T-helper 2 cell (primary cell): ENCODE measurements at regions not wholly inside any gene's neighbourhood (a gene's known extent, or its start where the extent isn't known, plus 50 kb on each side); places are given as distances from the start of the nearest gene placed in this dataset.

Source experiments
- DNase-seq, 5 experiments: peaks; one replicate each; pipeline versions ENCODE4 v3.0.0 to v3.0.0-alpha.2; 2012 to 2022

GRCh38 chr22:49427941-49428340 is 399.7 kb downstream of the BRD1 start:
- DNase-seq: no peak

- no peak for DNase-seq
Measured at GRCh38 chr22:49427341-49427740, 400.3 kb downstream of the BRD1 start.

- DNase-seq: no peak
Measured at GRCh38 chr22:49426618-49427266, 400.9 kb downstream of the BRD1 start.

GRCh38 chr22:49426098-49426497 is 401.6 kb downstream of the BRD1 start:
- DNase-seq: no peak

- no peak for DNase-seq
Measured at GRCh38 chr22:49425356-49425755, 402.3 kb downstream of the BRD1 start.

GRCh38 chr22:49424893-49425270 is 402.8 kb downstream of the BRD1 start:
- no peak for DNase-seq

- no peak for DNase-seq
Measured at GRCh38 chr22:49423125-49423650, 404.5 kb downstream of the BRD1 start.

- DNase-seq: no peak
Measured at GRCh38 chr22:49422701-49423100, 405.0 kb downstream of the BRD1 start.

- no peak for DNase-seq
Measured at GRCh38 chr22:49420651-49421050, 407.0 kb downstream of the BRD1 start.

GRCh38 chr22:49419661-49420060 is 408.0 kb downstream of the BRD1 start:
- no peak for DNase-seq

- no peak for DNase-seq
Measured at GRCh38 chr22:49418943-49419342, 408.7 kb downstream of the BRD1 start.

GRCh38 chr22:49418341-49418894 is 409.3 kb downstream of the BRD1 start:
- no peak for DNase-seq

GRCh38 chr22:49417833-49418232 is 409.8 kb downstream of the BRD1 start:
- no peak for DNase-seq

- no peak for DNase-seq
Measured at GRCh38 chr22:49417326-49417725, 410.3 kb downstream of the BRD1 start.

- no peak for DNase-seq
Measured at GRCh38 chr22:49415151-49415951, 412.3 kb downstream of the BRD1 start.

- no peak for DNase-seq
Measured at GRCh38 chr22:49413551-49413950, 414.1 kb downstream of the BRD1 start.

GRCh38 chr22:49413146-49413545 is 414.5 kb downstream of the BRD1 start:
- no peak for DNase-seq

- DNase-seq: no peak
Measured at GRCh38 chr22:49412236-49412635, 415.4 kb downstream of the BRD1 start.

GRCh38 chr22:49411236-49411635 is 416.4 kb downstream of the BRD1 start:
- DNase-seq: no peak

- no peak for DNase-seq
Measured at GRCh38 chr22:49408102-49408836, 419.4 kb downstream of the BRD1 start.

- no peak for DNase-seq
Measured at GRCh38 chr22:49406879-49407587, 420.6 kb downstream of the BRD1 start.

- DNase-seq: no peak
Measured at GRCh38 chr22:49406047-49406650, 421.5 kb downstream of the BRD1 start.
